Left hindlimb (tissue), 1 donor: ENCODE measurements at regions not wholly inside any gene's neighbourhood (a gene's known extent, or its start where the extent isn't known, plus 50 kb on each side); places are given as distances from the start of the nearest gene placed in this dataset.

Source experiments
- DNase-seq: peaks from one replicate; pipeline ENCODE4 v3.0.0-alpha.2; 2018

GRCh38 chr4:8709729-8710360, 117.3 kb downstream of the CPZ start:
- DNase-seq, result no peak

- no peak for DNase-seq
Measured at GRCh38 chr4:8709050-8709728, 116.6 kb downstream of the CPZ start.

- DNase-seq, result no peak
Measured at GRCh38 chr4:8708401-8709021, 115.9 kb downstream of the CPZ start.

GRCh38 chr4:8707045-8707781, 114.6 kb downstream of the CPZ start:
- DNase-seq, result no peak

- DNase-seq, result peak; percentile 15
Measured at GRCh38 chr4:8706216-8707044, 113.9 kb downstream of the CPZ start.

- no peak for DNase-seq
Measured at GRCh38 chr4:8705161-8706145, 112.9 kb downstream of the CPZ start.

GRCh38 chr4:8704632-8705031, 112.1 kb downstream of the CPZ start:
- no peak for DNase-seq

- no peak for DNase-seq
Measured at GRCh38 chr4:8703857-8704495, 111.4 kb downstream of the CPZ start.

- no peak for DNase-seq
Measured at GRCh38 chr4:8703401-8703696, 110.8 kb downstream of the CPZ start.

GRCh38 chr4:8702516-8703400, 110.2 kb downstream of the CPZ start:
- no peak for DNase-seq

GRCh38 chr4:8702020-8702495, 109.5 kb downstream of the CPZ start:
- DNase-seq, result no peak

GRCh38 chr4:8701126-8702019, 108.8 kb downstream of the CPZ start:
- no peak for DNase-seq

GRCh38 chr4:8700531-8700930, 108.0 kb downstream of the CPZ start:
- no peak for DNase-seq

- DNase-seq, result no peak
Measured at GRCh38 chr4:8699479-8700145, 107.0 kb downstream of the CPZ start.

GRCh38 chr4:8699063-8699385, 106.5 kb downstream of the CPZ start:
- no peak for DNase-seq

GRCh38 chr4:8698341-8699062, 105.9 kb downstream of the CPZ start:
- DNase-seq, result no peak

- no peak for DNase-seq
Measured at GRCh38 chr4:8697826-8698225, 105.3 kb downstream of the CPZ start.
